Calu3 (cell line): ENCODE measurements at regions not wholly inside any gene's neighbourhood (a gene's known extent, or its start where the extent isn't known, plus 50 kb on each side); places are given as distances from the start of the nearest gene placed in this dataset.

Experiments used
- BruUV-seq: library from RNA; stranded (reverse); fragments of 400-500 nt; replicated peaks from 2 replicates; lab custom pipeline; 2021; lab: Mats Ljungman, UMichigan
- CTCF ChIA-PET: fragments of 300-600 bp; sonication (Branson Sonifier 250); formaldehyde crosslinking; loops from one replicate; lab custom pipeline; 2022; ENCODE audit warnings: antibody characterized with exemption; lab: Charles Lee
- DNase-seq: peaks from one replicate; pipeline ENCODE4 v3.0.0; 2022
- H3K27ac Mint-ChIP-seq: one replicate; pipeline ENCODE4 v1.8.0; 2022; ENCODE audit warnings: mixed read lengths; ENCODE audit not compliant: unreplicated experiment
- H3K27me3 Mint-ChIP-seq: one replicate; pipeline ENCODE4 v1.8.0; 2022; ENCODE audit warnings: mixed read lengths; ENCODE audit not compliant: unreplicated experiment
- H3K36me3 Mint-ChIP-seq: one replicate; pipeline ENCODE4 v1.8.0; 2022; ENCODE audit warnings: mild to moderate bottlenecking, moderate library complexity, mixed read lengths; ENCODE audit not compliant: insufficient read depth, unreplicated experiment
- H3K4me1 Mint-ChIP-seq: one replicate; pipeline ENCODE4 v1.8.0; 2022; ENCODE audit warnings: mild to moderate bottlenecking, low read depth, mixed read lengths; ENCODE audit not compliant: unreplicated experiment
- H3K4me3 Mint-ChIP-seq: one replicate; pipeline ENCODE4 v1.8.0; 2022; ENCODE audit warnings: mild to moderate bottlenecking, low read depth, moderate library complexity, mixed read lengths; ENCODE audit not compliant: unreplicated experiment
- H3K9me3 Mint-ChIP-seq: one replicate; pipeline ENCODE4 v1.8.0; 2022; ENCODE audit warnings: low read depth, mixed read lengths; ENCODE audit not compliant: unreplicated experiment
- intact Hi-C: fragments of 100-400 bp; cut with micrococcal nuclease; formaldehyde crosslinking; loops from one replicate; pipeline ENCODE4 v1.10.0; 2022; ENCODE audit not compliant: unreplicated experiment
- TF ChIP-seq, protein P1 (sequence below): fragments of 200-600 bp; IDR thresholded peaks from one replicate; pipeline ENCODE4 v1.8.0; 2022; ENCODE audit warnings: antibody characterized with exemption; ENCODE audit not compliant: unreplicated experiment

DNA sequence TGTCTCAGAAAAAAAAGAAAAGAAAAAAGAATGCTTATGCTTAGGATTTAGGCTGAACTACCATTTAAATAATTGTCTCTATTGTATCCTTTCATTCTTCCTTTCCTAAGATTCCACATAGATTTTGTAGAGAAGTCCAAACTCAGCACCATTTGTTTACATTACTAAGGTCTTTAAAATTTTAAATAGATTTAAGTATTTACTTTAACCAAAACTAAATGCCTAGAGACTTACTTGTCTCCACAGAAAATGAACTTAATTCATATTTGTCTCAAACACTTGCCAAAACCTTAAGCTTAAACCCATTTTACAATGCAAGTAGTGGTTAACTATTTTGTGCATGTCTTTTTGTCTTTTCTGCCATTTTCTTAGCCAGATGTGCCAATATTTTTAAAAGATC is 54.1 kb upstream of the ABI1 start:
- BruUV-seq, result no TSS peak
- DNase-seq, result no peak
- TF ChIP-seq, protein P1, sequence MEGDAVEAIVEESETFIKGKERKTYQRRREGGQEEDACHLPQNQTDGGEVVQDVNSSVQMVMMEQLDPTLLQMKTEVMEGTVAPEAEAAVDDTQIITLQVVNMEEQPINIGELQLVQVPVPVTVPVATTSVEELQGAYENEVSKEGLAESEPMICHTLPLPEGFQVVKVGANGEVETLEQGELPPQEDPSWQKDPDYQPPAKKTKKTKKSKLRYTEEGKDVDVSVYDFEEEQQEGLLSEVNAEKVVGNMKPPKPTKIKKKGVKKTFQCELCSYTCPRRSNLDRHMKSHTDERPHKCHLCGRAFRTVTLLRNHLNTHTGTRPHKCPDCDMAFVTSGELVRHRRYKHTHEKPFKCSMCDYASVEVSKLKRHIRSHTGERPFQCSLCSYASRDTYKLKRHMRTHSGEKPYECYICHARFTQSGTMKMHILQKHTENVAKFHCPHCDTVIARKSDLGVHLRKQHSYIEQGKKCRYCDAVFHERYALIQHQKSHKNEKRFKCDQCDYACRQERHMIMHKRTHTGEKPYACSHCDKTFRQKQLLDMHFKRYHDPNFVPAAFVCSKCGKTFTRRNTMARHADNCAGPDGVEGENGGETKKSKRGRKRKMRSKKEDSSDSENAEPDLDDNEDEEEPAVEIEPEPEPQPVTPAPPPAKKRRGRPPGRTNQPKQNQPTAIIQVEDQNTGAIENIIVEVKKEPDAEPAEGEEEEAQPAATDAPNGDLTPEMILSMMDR, result no peak
- H3K36me3 Mint-ChIP-seq, result no peaks in the 10 kb centered on the region
- H3K4me1 Mint-ChIP-seq, result no peaks in the 10 kb centered on the region
- H3K27me3 Mint-ChIP-seq, result no peaks in the 10 kb centered on the region
- H3K9me3 Mint-ChIP-seq, result no peaks in the 10 kb centered on the region
- H3K4me3 Mint-ChIP-seq, result no peak overlapping the region
- no peak overlapping the region for H3K27ac Mint-ChIP-seq
- CTCF ChIA-PET, result no interaction called here
- intact Hi-C loops, result no loop called here

DNA sequence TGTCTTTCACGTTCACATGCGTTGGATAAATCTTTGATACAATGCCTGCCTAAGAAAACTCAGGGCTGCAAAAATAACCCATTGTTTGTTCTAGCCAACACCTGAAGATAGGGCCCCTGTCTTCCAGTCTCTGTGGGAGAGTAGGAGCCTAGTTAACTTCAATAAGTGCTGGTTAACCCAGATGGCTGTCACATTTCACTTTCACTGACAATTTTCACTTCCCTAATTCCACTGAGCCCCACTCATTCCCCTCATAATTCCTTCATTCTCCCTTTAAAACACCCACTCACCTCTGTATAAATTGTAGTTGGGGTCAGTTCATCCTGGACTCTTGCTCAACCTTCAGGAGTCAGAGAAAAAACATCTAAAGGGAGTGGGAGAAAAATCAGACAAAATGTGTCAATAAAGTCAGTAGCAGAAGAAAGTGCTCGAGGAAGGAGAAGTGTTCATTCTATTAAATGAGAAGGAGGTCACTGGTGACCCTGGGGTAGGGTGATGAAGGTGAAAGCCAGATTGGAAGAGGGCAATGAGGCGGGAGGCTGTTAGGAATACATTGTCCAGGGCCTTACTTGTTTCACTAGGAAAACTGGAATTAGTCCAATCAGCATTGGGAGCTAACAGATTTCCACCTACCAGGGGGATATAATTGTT is 51.2 kb upstream of the ABI1 start:
- intact Hi-C loops, result no loop called here
- no peak overlapping the region for H3K27ac Mint-ChIP-seq
- no TSS peak for BruUV-seq
- H3K4me1 Mint-ChIP-seq, result no peaks in the 10 kb centered on the region
- no peaks in the 10 kb centered on the region for H3K36me3 Mint-ChIP-seq
- no peak for DNase-seq
- TF ChIP-seq, protein P1, result no peak
- no peaks in the 10 kb centered on the region for H3K27me3 Mint-ChIP-seq
- H3K9me3 Mint-ChIP-seq, result no peaks in the 10 kb centered on the region
- CTCF ChIA-PET, result no interaction called here
- no peak overlapping the region for H3K4me3 Mint-ChIP-seq
